C4-2B (cell line): ENCODE measurements at regions not wholly inside any gene's neighbourhood (a gene's known extent, or its start where the extent isn't known, plus 50 kb on each side); places are given as distances from the start of the nearest gene placed in this dataset.

Experiments used
- CTCF ChIP-seq: fragments of 450-650 bp; conservative IDR thresholded peaks from 2 replicates; pipeline ENCODE4 v1.5.1; 2017; ENCODE audit warnings: mild to moderate bottlenecking
- ZFX ChIP-seq: fragments of 450-650 bp; IDR thresholded peaks from 2 replicates; pipeline ENCODE4 v1.6.1; 2017

GRCh38 chr3:72451841-72452240, 396.4 kb downstream of the SHQ1 start:
- TF ChIP-seq CTCF = no peak
- no peak for TF ChIP-seq ZFX
